Right renal cortex interstitium (tissue), 3 donors: ENCODE measurements at regions not wholly inside any gene's neighbourhood (a gene's known extent, or its start where the extent isn't known, plus 50 kb on each side); places are given as distances from the start of the nearest gene placed in this dataset.

Experiments
- DNase-seq, 3 donors: peaks; one replicate each; pipeline ENCODE4 v3.0.0-alpha.2; 2013; ENCODE audit warnings: low read depth in 3 of 3, low spot score in 2 of 3

- no peak for DNase-seq
These were observed 308.9 kb upstream of the TBC1D5 start for GRCh38 chr3:18051306-18051705.

GRCh38 chr3:18049096-18049495 is 306.7 kb upstream of the TBC1D5 start:
- no peak for DNase-seq

- no peak for DNase-seq
These were observed 304.6 kb upstream of the TBC1D5 start for GRCh38 chr3:18047052-18047451.

- no peak for DNase-seq
These were observed 303.9 kb upstream of the TBC1D5 start for GRCh38 chr3:18046131-18046915.

GRCh38 chr3:18044971-18045880 is 302.8 kb upstream of the TBC1D5 start:
- no peak for DNase-seq

GRCh38 chr3:18044191-18044590 is 301.8 kb upstream of the TBC1D5 start:
- no peak for DNase-seq

- no peak for DNase-seq
These were observed 294.0 kb upstream of the TBC1D5 start for GRCh38 chr3:18036450-18036815.

- no peak for DNase-seq
These were observed 293.4 kb upstream of the TBC1D5 start for GRCh38 chr3:18035641-18036449.

GRCh38 chr3:18033581-18034108 is 291.2 kb upstream of the TBC1D5 start:
- DNase-seq = no peak

GRCh38 chr3:18030371-18030870 is 288.0 kb upstream of the TBC1D5 start:
- no peak for DNase-seq

- no peak for DNase-seq
These were observed 284.9 kb upstream of the TBC1D5 start for GRCh38 chr3:18027161-18027939.

GRCh38 chr3:18024715-18025114 is 282.3 kb upstream of the TBC1D5 start:
- DNase-seq = no peak

GRCh38 chr3:18019161-18019495 is 276.7 kb upstream of the TBC1D5 start:
- no peak for DNase-seq

- no peak for DNase-seq
These were observed 276.2 kb upstream of the TBC1D5 start for GRCh38 chr3:18018491-18019160.

GRCh38 chr3:18016366-18016765 is 273.9 kb upstream of the TBC1D5 start:
- DNase-seq = no peak

GRCh38 chr3:18012933-18013332 is 270.5 kb upstream of the TBC1D5 start:
- no peak for DNase-seq

GRCh38 chr3:18012436-18012835 is 270.0 kb upstream of the TBC1D5 start:
- DNase-seq = no peak

GRCh38 chr3:18011387-18011786 is 269.0 kb upstream of the TBC1D5 start:
- no peak for DNase-seq

- DNase-seq = no peak
These were observed 267.6 kb upstream of the TBC1D5 start for GRCh38 chr3:18010001-18010400.
